Activated CD8-positive, alpha-beta T cell treated with anti-CD3 and anti-CD28 coated beads for 36 hours (primary cell): ENCODE measurements at regions not wholly inside any gene's neighbourhood (a gene's known extent, or its start where the extent isn't known, plus 50 kb on each side); places are given as distances from the start of the nearest gene placed in this dataset.
A peak's percentile ranks its signal among the peaks of the same experiment; 100 is the strongest.
"Not testable (repeated sequence)": the region's sequence is repeated elsewhere in the genome, so short reads cannot be mapped to it uniquely, and the experiment has no call there.

Experiments
- ATAC-seq: fragments of 200-7000 bp; cut with Tn5 transposase; one replicate; pipeline ENCODE4 v1.10.0; 2021; ENCODE audit warnings: mild to moderate bottlenecking, moderate library complexity
- CTCF ChIA-PET: fragments of 350-600 bp; sonication (Branson Sonifier 250); formaldehyde crosslinking; loops from one replicate; lab custom pipeline; 2021; ENCODE audit warnings: antibody characterized with exemption; lab: Charles Lee
- POLR2A ChIA-PET: fragments of 350-600 bp; sonication (Branson Sonifier 250); formaldehyde crosslinking; loops from one replicate; lab custom pipeline; 2021; ENCODE audit warnings: antibody characterized with exemption; lab: Charles Lee
- DNase-seq: peaks from one replicate; pipeline ENCODE4 v3.0.0-alpha.2; 2020
- H3K27ac Mint-ChIP-seq: one replicate; pipeline ENCODE4 v1.8.0; 2021; ENCODE audit warnings: mild to moderate bottlenecking, mixed read lengths
- H3K27me3 Mint-ChIP-seq: one replicate; pipeline ENCODE4 v1.8.0; 2021; ENCODE audit warnings: mixed read lengths
- H3K36me3 Mint-ChIP-seq: one replicate; pipeline ENCODE4 v1.8.0; 2021; ENCODE audit warnings: low read depth, mixed read lengths
- H3K4me1 Mint-ChIP-seq: one replicate; pipeline ENCODE4 v1.8.0; 2021; ENCODE audit warnings: low read depth, mixed read lengths
- H3K4me3 Mint-ChIP-seq: one replicate; pipeline ENCODE4 v1.8.0; 2021; ENCODE audit warnings: mild to moderate bottlenecking, moderate library complexity, mixed read lengths
- H3K9me3 Mint-ChIP-seq: one replicate; pipeline ENCODE4 v1.8.0; 2021; ENCODE audit warnings: mixed read lengths
- CTCF ChIP-seq: fragments of 200-600 bp; IDR thresholded peaks from one replicate; pipeline ENCODE4 v1.8.0; 2022; ENCODE audit warnings: antibody characterized with exemption, mild to moderate bottlenecking
- intact Hi-C: fragments of 100-400 bp; cut with micrococcal nuclease; formaldehyde crosslinking; loops from one replicate; pipeline ENCODE4 v1.10.0; 2022

GRCh38 chrX:1807301-1807731 lies 192.5 kb downstream of the ASMT start:
- H3K27ac Mint-ChIP-seq = no peak overlapping the region

GRCh38 chrX:1809581-1809980 lies 194.7 kb downstream of the ASMT start:
- H3K27me3 Mint-ChIP-seq = peaks cover 2% of the 10 kb centered on the region
- ATAC-seq (no peak), DNase-seq (no peak)
- no peak overlapping the region for H3K27ac Mint-ChIP-seq
- no peaks in the 10 kb centered on the region for H3K9me3 Mint-ChIP-seq
- H3K4me1 Mint-ChIP-seq = no peaks in the 10 kb centered on the region
- no peaks in the 10 kb centered on the region for H3K36me3 Mint-ChIP-seq
- H3K4me3 Mint-ChIP-seq = no peak overlapping the region
- ChIA-PET CTCF (no interaction called here), POLR2A (no interaction called here)
- TF ChIP-seq CTCF = no peak
- intact Hi-C loops = no loop called here

More at GRCh38 chrX:1807301-1807731, 192.5 kb downstream of the ASMT start:
- H3K4me1 Mint-ChIP-seq = no peaks in the 10 kb centered on the region
- DNase-seq = no peak
- ChIA-PET POLR2A (no interaction called here), CTCF (no interaction called here)
- H3K27me3 Mint-ChIP-seq = peaks cover 2% of the 10 kb centered on the region
- no peak for TF ChIP-seq CTCF
- H3K36me3 Mint-ChIP-seq = no peaks in the 10 kb centered on the region
- no peak overlapping the region for H3K4me3 Mint-ChIP-seq
- ATAC-seq = no peak
- H3K9me3 Mint-ChIP-seq = no peaks in the 10 kb centered on the region
- intact Hi-C loops = no loop called here

GRCh38 chrX:1813809-1814208 lies 198.9 kb downstream of the ASMT start:
- ATAC-seq = peak; percentile 34

GRCh38 chrX:1815456-1816175 lies 200.8 kb downstream of the ASMT start:
- ChIA-PET CTCF (no interaction called here), POLR2A (no interaction called here)
- H3K9me3 Mint-ChIP-seq = peaks cover 6% of the 10 kb centered on the region
- H3K27ac Mint-ChIP-seq = no peak overlapping the region
- no peaks in the 10 kb centered on the region for H3K36me3 Mint-ChIP-seq
- H3K4me3 Mint-ChIP-seq = no peak overlapping the region
- H3K4me1 Mint-ChIP-seq = no peaks in the 10 kb centered on the region
- intact Hi-C loops = no loop called here
- no peak for ATAC-seq
- no peaks in the 10 kb centered on the region for H3K27me3 Mint-ChIP-seq
- TF ChIP-seq CTCF = no peak
- no peak for DNase-seq

More at GRCh38 chrX:1813809-1814208, 198.9 kb downstream of the ASMT start:
- CTCF ChIA-PET = no interaction called here
- no peak for TF ChIP-seq CTCF
- Mint-ChIP-seq H3K27ac (no peak overlapping the region), H3K36me3 (no peaks in the 10 kb centered on the region), H3K4me1 (no peaks in the 10 kb centered on the region), H3K4me3 (no peak overlapping the region), H3K9me3 (peaks cover 2% of the 10 kb centered on the region), H3K27me3 (no peaks in the 10 kb centered on the region)
- peak; percentile 23 for DNase-seq
- POLR2A ChIA-PET = no interaction called here
- intact Hi-C loops = no loop called here

GRCh38 chrX:1816387-1816982 lies 201.6 kb downstream of the ASMT start:
- H3K36me3 Mint-ChIP-seq, H3K9me3 Mint-ChIP-seq, intact Hi-C loops, CTCF ChIA-PET, H3K4me3 Mint-ChIP-seq, H3K27ac Mint-ChIP-seq, ATAC-seq, H3K27me3 Mint-ChIP-seq, H3K4me1 Mint-ChIP-seq, POLR2A ChIA-PET, DNase-seq: not testable (repeated sequence)
